ENCODE measurements at regions not wholly inside any gene's neighbourhood (a gene's known extent, or its start where the extent isn't known, plus 50 kb on each side); places are given as distances from the start of the nearest gene placed in this dataset.

DNA sequence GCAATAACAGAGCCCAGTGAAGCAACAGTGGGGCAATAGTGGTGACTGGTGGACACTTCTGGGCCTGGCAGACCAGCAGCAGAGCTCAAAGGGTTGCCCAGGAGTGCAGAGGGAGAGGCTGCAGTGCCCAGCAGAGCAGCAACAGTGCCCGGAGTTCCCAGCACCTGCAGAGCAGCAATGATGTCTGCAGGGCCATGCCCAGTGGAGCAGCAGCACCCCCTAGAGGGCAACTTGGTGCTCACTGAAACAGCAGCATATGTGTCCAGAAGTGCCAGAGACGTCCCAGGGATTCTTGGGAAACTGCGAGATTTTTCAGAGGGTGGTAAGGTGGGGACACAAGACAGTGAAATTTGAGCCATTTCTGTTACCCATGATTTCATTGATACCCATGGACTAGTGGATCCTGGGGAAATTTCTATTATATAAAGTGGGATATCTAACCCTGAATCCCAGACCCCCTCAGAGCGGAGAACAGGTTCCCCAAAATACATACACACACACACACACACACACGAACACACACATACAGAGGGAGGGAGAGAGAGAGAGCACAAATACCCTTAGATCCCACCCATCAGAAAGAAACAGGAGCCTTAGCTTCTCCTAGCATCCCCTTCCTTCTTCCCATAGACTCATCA is 156.9 kb upstream of the GJB5 start (continued):
- TF ChIP-seq BCLAF1 (IDR thresholded peaks at IDR 0.05; ENCODE audit: borderline replicate concordance in 1 of 2, control insufficient read depth in 1 of 2, low read depth in 2 of 2, low read length in 1 of 2) (no peak), HNRNPK (IDR thresholded peaks at IDR 0.05; ENCODE audit: low read depth, low read length, poor library complexity, severe bottlenecking) (no peak), ZNF407 (IDR thresholded peaks at IDR 0.05; ENCODE audit: low read depth) (no peak), SIRT6 (IDR thresholded peaks at IDR 0.05; ENCODE audit: low read depth, low read length) (no peak), KDM2B (CRISPR knock-in tag; IDR thresholded peaks at IDR 0.05) (no peak)
- TF ChIP-seq, protein P1, sequence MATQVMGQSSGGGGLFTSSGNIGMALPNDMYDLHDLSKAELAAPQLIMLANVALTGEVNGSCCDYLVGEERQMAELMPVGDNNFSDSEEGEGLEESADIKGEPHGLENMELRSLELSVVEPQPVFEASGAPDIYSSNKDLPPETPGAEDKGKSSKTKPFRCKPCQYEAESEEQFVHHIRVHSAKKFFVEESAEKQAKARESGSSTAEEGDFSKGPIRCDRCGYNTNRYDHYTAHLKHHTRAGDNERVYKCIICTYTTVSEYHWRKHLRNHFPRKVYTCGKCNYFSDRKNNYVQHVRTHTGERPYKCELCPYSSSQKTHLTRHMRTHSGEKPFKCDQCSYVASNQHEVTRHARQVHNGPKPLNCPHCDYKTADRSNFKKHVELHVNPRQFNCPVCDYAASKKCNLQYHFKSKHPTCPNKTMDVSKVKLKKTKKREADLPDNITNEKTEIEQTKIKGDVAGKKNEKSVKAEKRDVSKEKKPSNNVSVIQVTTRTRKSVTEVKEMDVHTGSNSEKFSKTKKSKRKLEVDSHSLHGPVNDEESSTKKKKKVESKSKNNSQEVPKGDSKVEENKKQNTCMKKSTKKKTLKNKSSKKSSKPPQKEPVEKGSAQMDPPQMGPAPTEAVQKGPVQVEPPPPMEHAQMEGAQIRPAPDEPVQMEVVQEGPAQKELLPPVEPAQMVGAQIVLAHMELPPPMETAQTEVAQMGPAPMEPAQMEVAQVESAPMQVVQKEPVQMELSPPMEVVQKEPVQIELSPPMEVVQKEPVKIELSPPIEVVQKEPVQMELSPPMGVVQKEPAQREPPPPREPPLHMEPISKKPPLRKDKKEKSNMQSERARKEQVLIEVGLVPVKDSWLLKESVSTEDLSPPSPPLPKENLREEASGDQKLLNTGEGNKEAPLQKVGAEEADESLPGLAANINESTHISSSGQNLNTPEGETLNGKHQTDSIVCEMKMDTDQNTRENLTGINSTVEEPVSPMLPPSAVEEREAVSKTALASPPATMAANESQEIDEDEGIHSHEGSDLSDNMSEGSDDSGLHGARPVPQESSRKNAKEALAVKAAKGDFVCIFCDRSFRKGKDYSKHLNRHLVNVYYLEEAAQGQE (IDR thresholded peaks at IDR 0.05; ENCODE audit: borderline replicate concordance): peak; percentile 61; the same call in 1 of the 2 replicates
- TF ChIP-seq, protein P1 (CRISPR knock-in tag; IDR thresholded peaks at IDR 0.05; ENCODE audit: low read depth): no peak

Data from K562 (cell line).